Fibroblast of lung (primary cell): ENCODE measurements at regions not wholly inside any gene's neighbourhood (a gene's known extent, or its start where the extent isn't known, plus 50 kb on each side); places are given as distances from the start of the nearest gene placed in this dataset.

ENCODE experiments used
- DNase-seq, 2 donors: peaks; one replicate each; pipeline versions ENCODE4 v3.0.0 to v3.0.0-alpha.2; 2010; ENCODE audit warnings: low read depth in 2 of 2
- H2AFZ ChIP-seq: 2 replicates; pipeline ENCODE4 v1.5.1; 2012; ENCODE audit warnings: low read length, control low read depth, inconsistent platforms
- H3K27ac ChIP-seq: 2 replicates; pipeline ENCODE4 v1.5.1; 2011; ENCODE audit warnings: low read length, control low read depth; ENCODE audit not compliant: insufficient read depth
- H3K27me3 ChIP-seq: 2 replicates; pipeline ENCODE4 v1.5.1; 2011; ENCODE audit warnings: mild to moderate bottlenecking, low read length; ENCODE audit not compliant: control insufficient read depth, insufficient read depth
- H3K36me3 ChIP-seq: 2 replicates; pipeline ENCODE4 v1.5.1; 2011; ENCODE audit warnings: low read length; ENCODE audit not compliant: control insufficient read depth, insufficient read depth
- H3K4me1 ChIP-seq: 2 replicates; pipeline ENCODE4 v1.5.1; 2011; ENCODE audit warnings: low read length; ENCODE audit not compliant: control insufficient read depth, insufficient read depth; ENCODE audit errors: extremely low read depth
- H3K4me2 ChIP-seq: 2 replicates; pipeline ENCODE4 v1.5.1; 2011; ENCODE audit warnings: low read length, control low read depth; ENCODE audit not compliant: insufficient read depth; ENCODE audit errors: extremely low read depth
- H3K4me3 ChIP-seq, 4 experiments: fragments of 200-600 bp in 1 of 4; sonication (generic) in 1 of 4; replicated peaks in 1 of 4; 2 replicates each; pipeline ENCODE4 v1.5.1; 2011 to 2016; ENCODE audit warnings: low read length in 4 of 4, low read depth in 3 of 4, mild to moderate bottlenecking in 3 of 4, control low read depth in 2 of 4, inconsistent platforms in 1 of 4, mixed read lengths in 1 of 4; ENCODE audit not compliant: insufficient read depth in 1 of 4; ENCODE audit errors: control extremely low read depth in 1 of 4
- H3K79me2 ChIP-seq: 2 replicates; pipeline ENCODE4 v1.5.1; 2012; ENCODE audit warnings: mild to moderate bottlenecking, low read length, inconsistent platforms; ENCODE audit not compliant: control insufficient read depth, insufficient read depth
- H3K9ac ChIP-seq: 2 replicates; pipeline ENCODE4 v1.5.1; 2011; ENCODE audit warnings: mild to moderate bottlenecking, low read length, control low read depth; ENCODE audit not compliant: insufficient read depth
- H3K9me3 ChIP-seq: 2 replicates; pipeline ENCODE4 v1.5.1; 2012; ENCODE audit warnings: low read depth, low read length; ENCODE audit not compliant: control insufficient read depth, insufficient read depth
- H4K20me1 ChIP-seq: 2 replicates; pipeline ENCODE4 v1.5.1; 2011; ENCODE audit warnings: low read length; ENCODE audit not compliant: control insufficient read depth, insufficient read depth; ENCODE audit errors: extremely low read depth
- CTCF ChIP-seq, 2 donors: IDR thresholded peaks in 1 of 2; conservative IDR thresholded peaks in 1 of 2; 1 replicate in 1 of 2; 2 replicates in 1 of 2; pipeline ENCODE4 v1.5.1; 2011 to 2012; ENCODE audit warnings: low read length in 2 of 2, control low read depth in 1 of 2, inconsistent platforms in 1 of 2, low read depth in 1 of 2, mild to moderate bottlenecking in 1 of 2
- EZH2 ChIP-seq: IDR thresholded peaks from 2 replicates; pipeline ENCODE4 v1.5.1; 2012; ENCODE audit warnings: low read length, control low read depth, mild to moderate bottlenecking; ENCODE audit errors: missing control alignments

- no peak overlapping the region for H3K9ac ChIP-seq
- H3K79me2 ChIP-seq = no peaks in the 10 kb centered on the region
- H3K4me3 ChIP-seq = no peak overlapping the region
- H3K27me3 ChIP-seq = no peaks in the 10 kb centered on the region
- H3K27ac ChIP-seq = no peak overlapping the region
- no peaks in the 10 kb centered on the region for H3K4me1 ChIP-seq
- H3K36me3 ChIP-seq = no peaks in the 10 kb centered on the region
- H2AFZ ChIP-seq = no peak overlapping the region
- no peak overlapping the region for H3K4me2 ChIP-seq
- H4K20me1 ChIP-seq = no peaks in the 10 kb centered on the region
- no peak for TF ChIP-seq CTCF (conservative IDR thresholded peaks at IDR 0.05 in 1 of 2, IDR thresholded peaks at IDR 0.05 in 1 of 2; ENCODE audit: low read depth in 1 of 2, low read length in 2 of 2)
- TF ChIP-seq EZH2 = no peak
- no peak for DNase-seq
- no peaks in the 10 kb centered on the region for H3K9me3 ChIP-seq
Measured at GRCh38 chr4:18930487-18930886, 908.9 kb upstream of the LCORL start.

GRCh38 chr4:18923496-18924161, 902.1 kb upstream of the LCORL start:
- H3K36me3 ChIP-seq = no peaks in the 10 kb centered on the region
- no peaks in the 10 kb centered on the region for H3K4me1 ChIP-seq
- H2AFZ ChIP-seq = no peak overlapping the region
- TF ChIP-seq CTCF (conservative IDR thresholded peaks at IDR 0.05 in 1 of 2, IDR thresholded peaks at IDR 0.05 in 1 of 2; ENCODE audit: low read depth in 1 of 2, low read length in 2 of 2) = no peak
- TF ChIP-seq EZH2 = no peak
- no peak overlapping the region for H3K9ac ChIP-seq
- H4K20me1 ChIP-seq = no peaks in the 10 kb centered on the region
- no peak overlapping the region for H3K4me3 ChIP-seq
- no peak overlapping the region for H3K27ac ChIP-seq
- no peaks in the 10 kb centered on the region for H3K9me3 ChIP-seq
- no peak overlapping the region for H3K4me2 ChIP-seq
- no peaks in the 10 kb centered on the region for H3K79me2 ChIP-seq
- no peaks in the 10 kb centered on the region for H3K27me3 ChIP-seq
- DNase-seq = no peak

GRCh38 chr4:18917689-18918088, 896.1 kb upstream of the LCORL start:
- TF ChIP-seq EZH2 (no peak), CTCF (conservative IDR thresholded peaks at IDR 0.05 in 1 of 2, IDR thresholded peaks at IDR 0.05 in 1 of 2; ENCODE audit: low read depth in 1 of 2, low read length in 2 of 2) (no peak)
- no peak overlapping the region for H3K4me3 ChIP-seq
- no peaks in the 10 kb centered on the region for H4K20me1 ChIP-seq
- no peaks in the 10 kb centered on the region for H3K9me3 ChIP-seq
- H3K27ac ChIP-seq = no peak overlapping the region
- no peak overlapping the region for H3K4me2 ChIP-seq
- peak; percentile 15 to 66 for DNase-seq
- no peaks in the 10 kb centered on the region for H3K4me1 ChIP-seq
- H3K36me3 ChIP-seq = no peaks in the 10 kb centered on the region
- no peaks in the 10 kb centered on the region for H3K79me2 ChIP-seq
- H3K9ac ChIP-seq = no peak overlapping the region
- no peaks in the 10 kb centered on the region for H3K27me3 ChIP-seq
- no peak overlapping the region for H2AFZ ChIP-seq
